ENCODE measurements at regions not wholly inside any gene's neighbourhood (a gene's known extent, or its start where the extent isn't known, plus 50 kb on each side); places are given as distances from the start of the nearest gene placed in this dataset.

DNA sequence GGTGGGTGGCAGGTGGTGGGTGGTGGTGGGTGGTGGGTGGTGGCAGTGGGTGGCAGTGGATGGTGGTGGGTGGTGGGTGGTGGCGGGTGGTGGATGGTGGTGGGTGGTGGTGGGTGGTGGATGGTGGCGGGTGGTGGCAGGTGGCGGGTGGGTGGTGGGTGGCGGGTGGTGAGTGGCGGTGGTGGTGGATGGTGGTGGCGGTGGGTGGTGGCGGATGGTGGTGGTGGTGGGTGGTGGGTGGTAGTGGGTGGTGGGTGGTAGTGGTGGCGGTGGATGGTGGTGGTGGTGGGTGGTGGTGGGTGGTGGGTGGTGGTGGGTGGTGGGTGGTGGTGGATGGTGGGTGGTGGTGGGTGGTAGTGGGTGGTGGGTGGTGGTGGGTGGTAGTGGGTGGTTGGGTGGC, 423.8 kb upstream of the PSMD7 start:
- TF ChIP-seq, protein P1, sequence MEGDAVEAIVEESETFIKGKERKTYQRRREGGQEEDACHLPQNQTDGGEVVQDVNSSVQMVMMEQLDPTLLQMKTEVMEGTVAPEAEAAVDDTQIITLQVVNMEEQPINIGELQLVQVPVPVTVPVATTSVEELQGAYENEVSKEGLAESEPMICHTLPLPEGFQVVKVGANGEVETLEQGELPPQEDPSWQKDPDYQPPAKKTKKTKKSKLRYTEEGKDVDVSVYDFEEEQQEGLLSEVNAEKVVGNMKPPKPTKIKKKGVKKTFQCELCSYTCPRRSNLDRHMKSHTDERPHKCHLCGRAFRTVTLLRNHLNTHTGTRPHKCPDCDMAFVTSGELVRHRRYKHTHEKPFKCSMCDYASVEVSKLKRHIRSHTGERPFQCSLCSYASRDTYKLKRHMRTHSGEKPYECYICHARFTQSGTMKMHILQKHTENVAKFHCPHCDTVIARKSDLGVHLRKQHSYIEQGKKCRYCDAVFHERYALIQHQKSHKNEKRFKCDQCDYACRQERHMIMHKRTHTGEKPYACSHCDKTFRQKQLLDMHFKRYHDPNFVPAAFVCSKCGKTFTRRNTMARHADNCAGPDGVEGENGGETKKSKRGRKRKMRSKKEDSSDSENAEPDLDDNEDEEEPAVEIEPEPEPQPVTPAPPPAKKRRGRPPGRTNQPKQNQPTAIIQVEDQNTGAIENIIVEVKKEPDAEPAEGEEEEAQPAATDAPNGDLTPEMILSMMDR (conservative IDR thresholded peaks at IDR 0.05; ENCODE audit: low read depth, low read length), result no peak
- no peak for TF ChIP-seq RAD21 (IDR thresholded peaks at IDR 0.05; ENCODE audit: low read length)
- TF ChIP-seq POLR2A (IDR thresholded peaks at IDR 0.05; ENCODE audit: low read depth, low read length), result no peak
- no peak for TF ChIP-seq MAFK (IDR thresholded peaks at IDR 0.05; ENCODE audit: low read depth, low read length)
- no peak for TF ChIP-seq RFX5 (IDR thresholded peaks at IDR 0.05; ENCODE audit: low read depth, low read length)
- TF ChIP-seq, protein P2, sequence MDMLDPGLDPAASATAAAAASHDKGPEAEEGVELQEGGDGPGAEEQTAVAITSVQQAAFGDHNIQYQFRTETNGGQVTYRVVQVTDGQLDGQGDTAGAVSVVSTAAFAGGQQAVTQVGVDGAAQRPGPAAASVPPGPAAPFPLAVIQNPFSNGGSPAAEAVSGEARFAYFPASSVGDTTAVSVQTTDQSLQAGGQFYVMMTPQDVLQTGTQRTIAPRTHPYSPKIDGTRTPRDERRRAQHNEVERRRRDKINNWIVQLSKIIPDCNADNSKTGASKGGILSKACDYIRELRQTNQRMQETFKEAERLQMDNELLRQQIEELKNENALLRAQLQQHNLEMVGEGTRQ (IDR thresholded peaks at IDR 0.05; ENCODE audit: low read depth, low read length), result no peak
- no peak for TF ChIP-seq BHLHE40 (IDR thresholded peaks at IDR 0.05; ENCODE audit: low read depth, low read length)
- no peak for TF ChIP-seq SMC3 (IDR thresholded peaks at IDR 0.05; ENCODE audit: low read depth, low read length)
